CD4-positive, CD25-positive, alpha-beta regulatory T cell (primary cell): ENCODE measurements at regions not wholly inside any gene's neighbourhood (a gene's known extent, or its start where the extent isn't known, plus 50 kb on each side); places are given as distances from the start of the nearest gene placed in this dataset.

Source experiments
- ATAC-seq, 2 donors: fragments of 150-1000 bp; cut with Tn5 transposase; one replicate each; pipeline ENCODE4 v1.10.0; 2021; ENCODE audit warnings: low read depth in 2 of 2, moderate number of reproducible peaks in 2 of 2, moderate library complexity in 1 of 2
- DNase-seq, 3 donors: peaks; one replicate each; pipeline versions ENCODE4 v3.0.0 to v3.0.0-alpha.2; 2012 to 2022; ENCODE audit warnings: mixed read lengths in 1 of 3
- H3K27ac ChIP-seq: one replicate; pipeline ENCODE4 v1.7.0; 2013; ENCODE audit warnings: mild to moderate bottlenecking, low read length; ENCODE audit not compliant: insufficient read depth, poor library complexity, severe bottlenecking
- H3K27me3 ChIP-seq: one replicate; pipeline ENCODE4 v1.7.0; 2013; ENCODE audit warnings: low read length; ENCODE audit not compliant: control insufficient read depth, insufficient read depth
- H3K36me3 ChIP-seq: one replicate; pipeline ENCODE4 v1.7.0; 2013; ENCODE audit warnings: mild to moderate bottlenecking, low read length, moderate library complexity; ENCODE audit not compliant: control insufficient read depth, insufficient read depth
- H3K4me1 ChIP-seq: 2 replicates; pipeline ENCODE4 v1.7.0; 2013; ENCODE audit warnings: mild to moderate bottlenecking, low read length; ENCODE audit not compliant: insufficient read depth, control insufficient read depth, poor library complexity, severe bottlenecking
- H3K4me3 ChIP-seq: one replicate; pipeline ENCODE4 v1.7.0; 2013; ENCODE audit warnings: low read depth, mild to moderate bottlenecking, low read length, moderate library complexity
- H3K9me3 ChIP-seq, 2 experiments: 1 replicate in 1 of 2; 2 replicates in 1 of 2; pipeline ENCODE4 v1.7.0; 2013; ENCODE audit warnings: low read length in 2 of 2, mild to moderate bottlenecking in 1 of 2, moderate library complexity in 1 of 2; ENCODE audit not compliant: control insufficient read depth in 2 of 2
- H3K27ac Mint-ChIP-seq, 3 donors: one replicate each; pipeline ENCODE4 v1.8.0; 2020 to 2022; ENCODE audit warnings: mild to moderate bottlenecking in 3 of 3, mixed read lengths in 3 of 3, moderate library complexity in 2 of 3
- H3K27me3 Mint-ChIP-seq: one replicate; pipeline ENCODE4 v1.8.0; 2022; ENCODE audit warnings: mild to moderate bottlenecking, mixed read lengths
- H3K36me3 Mint-ChIP-seq: one replicate; pipeline ENCODE4 v1.8.0; 2020; ENCODE audit warnings: mixed read lengths
- H3K4me1 Mint-ChIP-seq, 4 donors: one replicate each; pipeline ENCODE4 v1.8.0; 2020 to 2022; ENCODE audit warnings: mixed read lengths in 4 of 4, mild to moderate bottlenecking in 1 of 4
- H3K4me3 Mint-ChIP-seq, 4 donors: one replicate each; pipeline ENCODE4 v1.8.0; 2020 to 2022; ENCODE audit warnings: mild to moderate bottlenecking in 4 of 4, mixed read lengths in 4 of 4, moderate library complexity in 3 of 4
- H3K9me3 Mint-ChIP-seq, 7 donors: one replicate each; pipeline ENCODE4 v1.8.0; 2020 to 2022; ENCODE audit warnings: mixed read lengths in 7 of 7, mild to moderate bottlenecking in 3 of 7, moderate library complexity in 2 of 7

GRCh38 chr3:176174060-176174459 lies 1023.2 kb downstream of the TBL1XR1 start:
- DNase-seq (no peak), ATAC-seq (no peak)
- no peak overlapping the region for H3K4me3 ChIP-seq
- H3K27ac Mint-ChIP-seq: no peak overlapping the region
- no peaks in the 10 kb centered on the region for H3K4me1 Mint-ChIP-seq
- no peaks in the 10 kb centered on the region for H3K4me1 ChIP-seq
- no peak overlapping the region for H3K4me3 Mint-ChIP-seq
- H3K27me3 ChIP-seq: no peaks in the 10 kb centered on the region
- peaks cover 0 to 12% (median 0%) of the 10 kb centered on the region in 7 donors for H3K9me3 Mint-ChIP-seq
- no peaks in the 10 kb centered on the region for H3K9me3 ChIP-seq
- H3K27me3 Mint-ChIP-seq: no peaks in the 10 kb centered on the region
- no peaks in the 10 kb centered on the region for H3K36me3 Mint-ChIP-seq
- no peaks in the 10 kb centered on the region for H3K36me3 ChIP-seq
- H3K27ac ChIP-seq: no peak overlapping the region

- DNase-seq: no peak
- no peaks in the 10 kb centered on the region for H3K9me3 ChIP-seq
- no peak overlapping the region for H3K4me3 ChIP-seq
- Mint-ChIP-seq H3K27ac (no peak overlapping the region), H3K27me3 (no peaks in the 10 kb centered on the region), H3K4me1 (no peaks in the 10 kb centered on the region), H3K9me3 (peaks cover 0 to 12% (median 0%) of the 10 kb centered on the region in 7 donors), H3K4me3 (no peak overlapping the region), H3K36me3 (no peaks in the 10 kb centered on the region)
- H3K27me3 ChIP-seq: no peaks in the 10 kb centered on the region
- no peaks in the 10 kb centered on the region for H3K4me1 ChIP-seq
- no peak for ATAC-seq
- H3K27ac ChIP-seq: no peak overlapping the region
- H3K36me3 ChIP-seq: no peaks in the 10 kb centered on the region
Measured at GRCh38 chr3:176172492-176172891, 1024.8 kb downstream of the TBL1XR1 start.

DNA sequence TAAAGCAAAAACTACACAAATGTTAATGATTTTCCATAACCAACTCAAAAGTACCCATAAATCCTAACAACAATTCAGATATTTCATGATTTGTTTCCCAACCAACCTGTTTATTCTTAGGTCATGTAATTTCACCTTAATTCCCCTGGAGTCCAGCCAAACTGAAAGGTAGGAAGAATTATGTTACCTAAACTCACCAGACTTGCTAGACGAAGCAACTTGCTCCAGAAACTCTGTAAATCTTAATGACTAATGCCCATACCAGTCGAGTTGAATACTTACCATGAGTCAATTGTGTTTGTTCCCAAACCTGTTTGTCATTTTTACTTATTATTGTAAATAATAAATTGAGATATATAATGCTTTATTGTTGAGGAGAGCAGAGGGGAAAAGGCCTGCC lies 1030.0 kb downstream of the TBL1XR1 start:
- no peaks in the 10 kb centered on the region for H3K4me1 Mint-ChIP-seq
- no peak overlapping the region for H3K27ac Mint-ChIP-seq
- H3K27me3 Mint-ChIP-seq: no peaks in the 10 kb centered on the region
- H3K9me3 Mint-ChIP-seq: peaks cover 0 to 27% (median 5%) of the 10 kb centered on the region in 7 donors
- Histone ChIP-seq H3K4me1 (no peaks in the 10 kb centered on the region), H3K4me3 (no peak overlapping the region), H3K36me3 (no peaks in the 10 kb centered on the region), H3K27ac (no peak overlapping the region), H3K27me3 (no peaks in the 10 kb centered on the region), H3K9me3 (no peaks in the 10 kb centered on the region)
- no peak for DNase-seq
- no peaks in the 10 kb centered on the region for H3K36me3 Mint-ChIP-seq
- ATAC-seq: no peak
- H3K4me3 Mint-ChIP-seq: no peak overlapping the region

DNA sequence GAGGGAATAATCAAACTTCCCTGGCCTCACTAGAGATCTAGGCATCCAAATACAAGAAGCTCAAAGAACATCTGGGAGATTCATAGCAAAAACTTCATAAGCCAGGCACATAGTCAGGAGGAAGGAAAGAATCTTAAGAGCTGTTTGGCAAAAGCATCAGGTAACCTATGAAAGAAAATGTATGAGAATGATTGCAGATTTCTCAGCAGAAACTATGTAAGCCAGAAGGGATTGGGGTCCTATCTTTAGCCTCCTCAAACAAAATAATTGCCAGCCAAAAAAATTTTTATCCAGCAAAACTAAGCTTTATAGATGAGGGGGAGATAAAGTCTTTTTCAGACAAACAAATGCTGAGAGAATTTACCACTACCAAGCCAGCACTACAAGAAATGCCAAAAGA lies 1036.3 kb downstream of the TBL1XR1 start:
- Histone ChIP-seq H3K4me1 (no peaks in the 10 kb centered on the region), H3K9me3 (peaks cover 0 to 4% of the 10 kb centered on the region in 2 experiments), H3K4me3 (no peak overlapping the region), H3K27me3 (no peaks in the 10 kb centered on the region), H3K36me3 (no peaks in the 10 kb centered on the region), H3K27ac (no peak overlapping the region)
- Mint-ChIP-seq H3K4me3 (no peak overlapping the region), H3K36me3 (no peaks in the 10 kb centered on the region), H3K27ac (no peak overlapping the region), H3K27me3 (no peaks in the 10 kb centered on the region), H3K4me1 (no peaks in the 10 kb centered on the region), H3K9me3 (peaks cover 0 to 26% (median 8%) of the 10 kb centered on the region in 7 donors)
- ATAC-seq: no peak
- DNase-seq: no peak

DNA sequence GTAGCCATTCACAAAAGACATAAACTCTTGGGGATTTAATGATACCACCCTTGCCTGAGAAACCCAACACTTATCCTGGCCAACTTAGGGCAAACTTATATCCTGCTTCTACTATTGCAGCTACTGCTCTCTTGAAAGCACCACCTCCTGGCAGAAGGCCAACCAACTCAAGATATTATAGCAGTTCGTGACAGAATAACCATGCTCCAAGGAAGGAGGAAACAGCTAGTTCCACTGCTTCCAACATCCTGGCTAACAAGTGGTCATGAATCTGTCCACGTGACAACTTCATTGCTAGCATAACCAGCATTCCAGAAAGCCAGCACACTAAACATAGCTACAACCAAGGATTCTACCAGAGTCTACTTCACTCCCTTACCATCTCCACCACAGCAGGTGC lies 1037.5 kb downstream of the TBL1XR1 start:
- peaks cover 0 to 4% of the 10 kb centered on the region in 2 experiments for H3K9me3 ChIP-seq
- no peak for ATAC-seq
- H3K4me1 ChIP-seq: no peaks in the 10 kb centered on the region
- H3K4me3 ChIP-seq: no peak overlapping the region
- Mint-ChIP-seq H3K9me3 (peaks cover 0 to 26% (median 8%) of the 10 kb centered on the region in 7 donors), H3K27me3 (no peaks in the 10 kb centered on the region), H3K4me1 (no peaks in the 10 kb centered on the region), H3K36me3 (no peaks in the 10 kb centered on the region), H3K27ac (no peak overlapping the region), H3K4me3 (no peak overlapping the region)
- no peaks in the 10 kb centered on the region for H3K36me3 ChIP-seq
- no peak for DNase-seq
- no peak overlapping the region for H3K27ac ChIP-seq
- no peaks in the 10 kb centered on the region for H3K27me3 ChIP-seq

GRCh38 chr3:176155012-176155411 lies 1042.3 kb downstream of the TBL1XR1 start:
- no peak overlapping the region for H3K27ac Mint-ChIP-seq
- H3K27me3 Mint-ChIP-seq: no peaks in the 10 kb centered on the region
- H3K27ac ChIP-seq: no peak overlapping the region
- H3K4me3 ChIP-seq: no peak overlapping the region
- no peaks in the 10 kb centered on the region for H3K27me3 ChIP-seq
- H3K9me3 ChIP-seq: peaks cover 0 to 4% of the 10 kb centered on the region in 2 experiments
- no peak for DNase-seq
- H3K4me1 Mint-ChIP-seq: no peaks in the 10 kb centered on the region
- H3K36me3 Mint-ChIP-seq: no peaks in the 10 kb centered on the region
- ATAC-seq: no peak
- H3K9me3 Mint-ChIP-seq: peaks cover 0 to 10% (median 4%) of the 10 kb centered on the region in 7 donors
- H3K36me3 ChIP-seq: no peaks in the 10 kb centered on the region
- no peak overlapping the region for H3K4me3 Mint-ChIP-seq
- H3K4me1 ChIP-seq: no peaks in the 10 kb centered on the region

DNA sequence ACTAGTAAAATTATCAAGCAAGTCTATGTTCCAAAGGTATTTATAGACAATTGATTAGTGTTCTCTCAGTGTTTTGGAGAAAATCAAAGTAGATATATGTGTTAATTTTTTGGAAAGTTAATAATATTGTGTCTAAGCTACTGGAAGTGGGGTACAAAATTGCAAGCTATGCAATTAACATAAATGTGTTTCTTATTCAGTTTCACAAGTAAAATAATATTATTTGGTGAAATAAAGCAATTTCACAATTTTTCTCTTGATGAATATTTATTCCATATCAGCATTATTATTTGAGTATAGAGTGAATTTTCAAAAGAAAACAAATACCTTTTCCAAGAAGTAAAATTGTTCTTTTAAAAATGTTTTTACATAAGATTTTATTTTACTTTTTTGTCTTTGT lies 1047.7 kb downstream of the TBL1XR1 start:
- Histone ChIP-seq H3K27ac (no peak overlapping the region), H3K9me3 (no peaks in the 10 kb centered on the region), H3K4me1 (no peaks in the 10 kb centered on the region), H3K27me3 (no peaks in the 10 kb centered on the region), H3K36me3 (no peaks in the 10 kb centered on the region), H3K4me3 (no peak overlapping the region)
- DNase-seq (no peak), ATAC-seq (no peak)
- Mint-ChIP-seq H3K4me1 (no peaks in the 10 kb centered on the region), H3K4me3 (no peak overlapping the region), H3K36me3 (no peaks in the 10 kb centered on the region), H3K27me3 (no peaks in the 10 kb centered on the region), H3K27ac (no peak overlapping the region), H3K9me3 (peaks cover 0 to 3% (median 2%) of the 10 kb centered on the region in 7 donors)

- DNase-seq (no peak), ATAC-seq (no peak)
- Histone ChIP-seq H3K27me3 (no peaks in the 10 kb centered on the region), H3K4me3 (no peak overlapping the region), H3K9me3 (peaks cover 4% of the 10 kb centered on the region in 2 experiments), H3K27ac (no peak overlapping the region), H3K36me3 (no peaks in the 10 kb centered on the region), H3K4me1 (no peaks in the 10 kb centered on the region)
- Mint-ChIP-seq H3K27me3 (no peaks in the 10 kb centered on the region), H3K4me1 (no peaks in the 10 kb centered on the region), H3K4me3 (no peak overlapping the region), H3K36me3 (no peaks in the 10 kb centered on the region), H3K27ac (no peak overlapping the region), H3K9me3 (peaks cover 0 to 12% (median 4%) of the 10 kb centered on the region in 7 donors)
Measured at GRCh38 chr3:176147251-176147650, 1050.0 kb downstream of the TBL1XR1 start.
